Stomach (tissue), 4 donors: ENCODE measurements at regions not wholly inside any gene's neighbourhood (a gene's known extent, or its start where the extent isn't known, plus 50 kb on each side); places are given as distances from the start of the nearest gene placed in this dataset.

Experiments
- EP300 ChIP-seq: sonication (generic); formaldehyde crosslinking; IDR thresholded peaks from one replicate; pipeline ENCODE4 v1.6.1; 2017; ENCODE audit warnings: antibody characterized with exemption
- POLR2A ChIP-seq, 4 donors: fragments of 450-650 bp; IDR thresholded peaks; one replicate each; pipeline ENCODE4 v1.6.1; 2016; ENCODE audit warnings: antibody characterized with exemption in 4 of 4, control low read depth in 2 of 4, mild to moderate bottlenecking in 1 of 4, moderate library complexity in 1 of 4
- POLR2AphosphoS5 ChIP-seq, 3 donors: sonication (generic); formaldehyde crosslinking; IDR thresholded peaks; one replicate each; pipeline ENCODE4 v1.6.1; 2016; ENCODE audit warnings: antibody characterized with exemption in 3 of 3
- TF ChIP-seq, protein P1 (sequence below), 7 experiments: fragments of 450-650 bp in 4 of 7; fragments of 200-600 bp in 3 of 7; sonication (generic) in 3 of 7; IDR thresholded peaks; one replicate each; pipeline ENCODE4 v1.5.1; 2016 to 2019; ENCODE audit warnings: antibody characterized with exemption in 7 of 7, control low read depth in 2 of 7, mild to moderate bottlenecking in 1 of 7

DNA sequence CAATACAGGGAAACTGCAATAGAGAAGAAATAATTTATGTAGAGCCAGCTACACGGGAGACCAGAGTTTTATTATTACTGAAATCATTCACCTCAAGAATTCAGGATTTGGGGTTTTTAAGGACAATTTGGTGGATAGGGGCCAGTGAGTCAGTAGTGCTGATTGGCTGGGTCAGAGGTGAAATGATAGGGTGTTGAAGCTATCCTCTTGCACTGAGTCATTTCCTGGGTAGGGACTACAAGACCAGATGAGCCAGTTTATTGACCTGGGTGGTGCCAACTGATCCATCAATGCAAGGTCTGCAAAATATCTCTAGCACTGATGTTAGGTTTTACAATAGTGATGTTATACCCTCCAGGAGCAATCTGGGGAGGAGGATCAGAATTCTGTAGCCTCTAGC is 486.3 kb downstream of the LRIG3 start:
- TF ChIP-seq, protein P1, sequence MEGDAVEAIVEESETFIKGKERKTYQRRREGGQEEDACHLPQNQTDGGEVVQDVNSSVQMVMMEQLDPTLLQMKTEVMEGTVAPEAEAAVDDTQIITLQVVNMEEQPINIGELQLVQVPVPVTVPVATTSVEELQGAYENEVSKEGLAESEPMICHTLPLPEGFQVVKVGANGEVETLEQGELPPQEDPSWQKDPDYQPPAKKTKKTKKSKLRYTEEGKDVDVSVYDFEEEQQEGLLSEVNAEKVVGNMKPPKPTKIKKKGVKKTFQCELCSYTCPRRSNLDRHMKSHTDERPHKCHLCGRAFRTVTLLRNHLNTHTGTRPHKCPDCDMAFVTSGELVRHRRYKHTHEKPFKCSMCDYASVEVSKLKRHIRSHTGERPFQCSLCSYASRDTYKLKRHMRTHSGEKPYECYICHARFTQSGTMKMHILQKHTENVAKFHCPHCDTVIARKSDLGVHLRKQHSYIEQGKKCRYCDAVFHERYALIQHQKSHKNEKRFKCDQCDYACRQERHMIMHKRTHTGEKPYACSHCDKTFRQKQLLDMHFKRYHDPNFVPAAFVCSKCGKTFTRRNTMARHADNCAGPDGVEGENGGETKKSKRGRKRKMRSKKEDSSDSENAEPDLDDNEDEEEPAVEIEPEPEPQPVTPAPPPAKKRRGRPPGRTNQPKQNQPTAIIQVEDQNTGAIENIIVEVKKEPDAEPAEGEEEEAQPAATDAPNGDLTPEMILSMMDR (IDR thresholded peaks at IDR 0.05) = no peak
- no peak for TF ChIP-seq POLR2A (IDR thresholded peaks at IDR 0.05)
- TF ChIP-seq EP300 = no peak
- TF ChIP-seq POLR2AphosphoS5 (IDR thresholded peaks at IDR 0.05) = no peak
